Keratinocyte (primary cell): ENCODE measurements at regions not wholly inside any gene's neighbourhood (a gene's known extent, or its start where the extent isn't known, plus 50 kb on each side); places are given as distances from the start of the nearest gene placed in this dataset.

ENCODE experiments used
- DNase-seq: peaks from one replicate; pipeline ENCODE4 v3.0.0-alpha.2; 2011; ENCODE audit warnings: low read depth, missing footprints, low spot score
- FAIRE-seq: peaks from 2 replicates; lab custom pipeline; 2011; peaks lifted over from hg19 to GRCh38; lab: Jason Lieb, UNC
- H2AFZ ChIP-seq: 2 replicates; pipeline ENCODE4 v1.6.0; 2012; ENCODE audit warnings: low read length, control low read depth, inconsistent platforms; ENCODE audit not compliant: control insufficient read depth
- H3K27ac ChIP-seq: 2 replicates; pipeline ENCODE4 v1.5.1; 2011; ENCODE audit warnings: low read length; ENCODE audit not compliant: control insufficient read depth, insufficient read depth
- H3K27me3 ChIP-seq: 3 replicates; pipeline ENCODE4 v1.6.0; 2011; ENCODE audit warnings: low read length; ENCODE audit not compliant: control insufficient read depth, insufficient read depth; ENCODE audit errors: extremely low read depth
- H3K36me3 ChIP-seq, 2 experiments: 2 replicates in 1 of 2; 3 replicates in 1 of 2; pipeline ENCODE4 v1.5.1; 2011; ENCODE audit warnings: low read length in 2 of 2, mild to moderate bottlenecking in 1 of 2; ENCODE audit not compliant: control insufficient read depth in 2 of 2, insufficient read depth in 2 of 2; ENCODE audit errors: extremely low read depth in 1 of 2
- H3K4me1 ChIP-seq: 3 replicates; pipeline ENCODE4 v1.5.1; 2011; ENCODE audit warnings: low read length; ENCODE audit not compliant: control insufficient read depth, insufficient read depth; ENCODE audit errors: extremely low read depth
- H3K4me2 ChIP-seq: 3 replicates; pipeline ENCODE4 v1.6.0; 2011; ENCODE audit warnings: low read depth, low read length; ENCODE audit not compliant: control insufficient read depth, insufficient read depth; ENCODE audit errors: extremely low read depth
- H3K4me3 ChIP-seq, 3 experiments: fragments of 200-600 bp in 1 of 3; sonication (generic) in 1 of 3; 2 replicates in 2 of 3; 3 replicates in 1 of 3; pipeline ENCODE4 v1.5.1; 2011 to 2016; ENCODE audit warnings: low read length in 3 of 3, mild to moderate bottlenecking in 3 of 3, control low read depth in 2 of 3, inconsistent platforms in 1 of 3, low read depth in 1 of 3, mixed read lengths in 1 of 3, mixed run types in 1 of 3, moderate library complexity in 1 of 3; ENCODE audit not compliant: control insufficient read depth in 2 of 3, insufficient read depth in 2 of 3; ENCODE audit errors: extremely low read depth in 1 of 3
- H3K79me2 ChIP-seq: 2 replicates; pipeline ENCODE4 v1.6.0; 2012; ENCODE audit warnings: low read length; ENCODE audit not compliant: control insufficient read depth, insufficient read depth
- H3K9ac ChIP-seq: 3 replicates; pipeline ENCODE4 v1.6.0; 2011; ENCODE audit warnings: low read length; ENCODE audit not compliant: control insufficient read depth, insufficient read depth; ENCODE audit errors: extremely low read depth
- H3K9me1 ChIP-seq: 3 replicates; pipeline ENCODE4 v1.6.0; 2011; ENCODE audit warnings: low read length; ENCODE audit not compliant: control insufficient read depth, insufficient read depth; ENCODE audit errors: extremely low read depth
- H3K9me3 ChIP-seq: 2 replicates; pipeline ENCODE4 v1.5.1; 2012; ENCODE audit warnings: low read depth, low read length; ENCODE audit not compliant: control insufficient read depth
- H4K20me1 ChIP-seq: 3 replicates; pipeline ENCODE4 v1.6.0; 2011; ENCODE audit warnings: low read length; ENCODE audit not compliant: control insufficient read depth, insufficient read depth; ENCODE audit errors: extremely low read depth
- CTCF ChIP-seq, 3 experiments: IDR thresholded peaks in 1 of 3; conservative IDR thresholded peaks in 1 of 3; optimal IDR thresholded peaks in 1 of 3; 2 replicates in 2 of 3; 3 replicates in 1 of 3; pipeline versions ENCODE3 to v1.5.1; 2011; ENCODE audit warnings: low read length in 3 of 3, mild to moderate bottlenecking in 3 of 3, moderate library complexity in 2 of 3, control low read depth in 1 of 3, inconsistent platforms in 1 of 3; ENCODE audit not compliant: insufficient read depth in 2 of 3; ENCODE audit errors: extremely low read depth in 1 of 3
- EZH2 ChIP-seq: IDR thresholded peaks from one replicate; pipeline ENCODE4 v1.6.1; 2012; ENCODE audit warnings: inconsistent platforms, mild to moderate bottlenecking, low read length, moderate library complexity
- dilution Hi-C: fragments of 300-500 bp; cut with MboI; formaldehyde crosslinking; loops from one replicate; pipeline ENCODE4 v1.7.0; 2020; ENCODE audit warnings: low sequenced_read_pairs; ENCODE audit not compliant: extremely low pct_ligation_motif_present

GRCh38 chr1:79945391-79945790 is 938.9 kb upstream of the ADGRL4 start:
- DNase-seq: no peak
- Histone ChIP-seq H3K79me2 (no peaks in the 10 kb centered on the region), H3K27ac (no peak overlapping the region), H3K9me1 (no peaks in the 10 kb centered on the region), H4K20me1 (no peaks in the 10 kb centered on the region), H3K4me2 (no peak overlapping the region), H3K4me1 (no peaks in the 10 kb centered on the region), H3K9ac (no peak overlapping the region), H3K27me3 (no peaks in the 10 kb centered on the region), H3K36me3 (no peaks in the 10 kb centered on the region), H3K4me3 (no peak overlapping the region), H3K9me3 (no peaks in the 10 kb centered on the region), H2AFZ (no peak overlapping the region)
- TF ChIP-seq CTCF (optimal IDR thresholded peaks at IDR 0.05 in 1 of 3, IDR thresholded peaks at IDR 0.05 in 1 of 3, conservative IDR thresholded peaks at IDR 0.05 in 1 of 3; ENCODE audit: extremely low read depth in 1 of 3, insufficient read depth in 2 of 3, low read length in 3 of 3): no peak
- TF ChIP-seq EZH2: no peak
- dilution Hi-C loops: no loop called here
- FAIRE-seq: no peak

- Histone ChIP-seq H3K9me1 (no peaks in the 10 kb centered on the region), H3K79me2 (no peaks in the 10 kb centered on the region), H3K36me3 (no peaks in the 10 kb centered on the region), H3K4me3 (no peak overlapping the region), H3K27ac (no peak overlapping the region), H3K27me3 (no peaks in the 10 kb centered on the region), H3K4me2 (no peak overlapping the region), H3K9me3 (no peaks in the 10 kb centered on the region), H3K9ac (no peak overlapping the region), H2AFZ (no peak overlapping the region), H3K4me1 (no peaks in the 10 kb centered on the region), H4K20me1 (no peaks in the 10 kb centered on the region)
- TF ChIP-seq CTCF (optimal IDR thresholded peaks at IDR 0.05 in 1 of 3, IDR thresholded peaks at IDR 0.05 in 1 of 3, conservative IDR thresholded peaks at IDR 0.05 in 1 of 3; ENCODE audit: extremely low read depth in 1 of 3, insufficient read depth in 2 of 3, low read length in 3 of 3): no peak
- TF ChIP-seq EZH2: no peak
- no peak for DNase-seq
- dilution Hi-C loops: no loop called here
- FAIRE-seq: no peak
Observed at GRCh38 chr1:79929356-79929755, 922.8 kb upstream of the ADGRL4 start.
